ENCODE measurements at regions not wholly inside any gene's neighbourhood (a gene's known extent, or its start where the extent isn't known, plus 50 kb on each side); places are given as distances from the start of the nearest gene placed in this dataset.

DNA sequence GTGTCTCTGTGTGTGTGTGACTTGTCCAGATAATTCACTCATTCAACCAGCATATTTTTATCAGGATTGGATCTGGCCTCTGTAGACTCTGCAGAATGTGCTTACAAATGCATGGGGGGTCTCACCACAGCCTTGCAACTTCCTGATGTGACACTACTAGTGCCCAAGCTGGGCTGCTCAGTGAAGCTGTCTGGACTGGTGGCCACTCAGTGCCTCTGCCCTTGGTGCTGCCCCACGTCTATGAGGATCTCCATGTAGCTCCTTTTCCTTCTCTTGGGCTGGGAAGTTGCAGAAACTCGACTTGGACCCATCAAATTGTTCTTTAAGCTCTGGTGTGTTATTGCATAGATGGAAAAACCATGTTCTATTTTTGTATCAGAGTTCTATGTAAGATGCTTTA lies 75.8 kb downstream of the NRN1 start:
- TF ChIP-seq ARID4B (CRISPR knock-in tag; IDR thresholded peaks at IDR 0.05; ENCODE audit: borderline replicate concordance) (no peak), ZBTB21 (CRISPR knock-in tag; IDR thresholded peaks at IDR 0.05; ENCODE audit: borderline replicate concordance) (no peak), PREB (CRISPR knock-in tag; IDR thresholded peaks at IDR 0.05; ENCODE audit: borderline replicate concordance) (no peak), IRF1 (CRISPR knock-in tag; IDR thresholded peaks at IDR 0.05) (no peak), HMGXB4 (CRISPR knock-in tag; IDR thresholded peaks at IDR 0.05) (no peak), FOXP1 (CRISPR knock-in tag; IDR thresholded peaks at IDR 0.05; ENCODE audit: borderline replicate concordance) (no peak), ZNF423 (CRISPR knock-in tag; IDR thresholded peaks at IDR 0.05) (no peak)
- TF ChIP-seq, protein P1, sequence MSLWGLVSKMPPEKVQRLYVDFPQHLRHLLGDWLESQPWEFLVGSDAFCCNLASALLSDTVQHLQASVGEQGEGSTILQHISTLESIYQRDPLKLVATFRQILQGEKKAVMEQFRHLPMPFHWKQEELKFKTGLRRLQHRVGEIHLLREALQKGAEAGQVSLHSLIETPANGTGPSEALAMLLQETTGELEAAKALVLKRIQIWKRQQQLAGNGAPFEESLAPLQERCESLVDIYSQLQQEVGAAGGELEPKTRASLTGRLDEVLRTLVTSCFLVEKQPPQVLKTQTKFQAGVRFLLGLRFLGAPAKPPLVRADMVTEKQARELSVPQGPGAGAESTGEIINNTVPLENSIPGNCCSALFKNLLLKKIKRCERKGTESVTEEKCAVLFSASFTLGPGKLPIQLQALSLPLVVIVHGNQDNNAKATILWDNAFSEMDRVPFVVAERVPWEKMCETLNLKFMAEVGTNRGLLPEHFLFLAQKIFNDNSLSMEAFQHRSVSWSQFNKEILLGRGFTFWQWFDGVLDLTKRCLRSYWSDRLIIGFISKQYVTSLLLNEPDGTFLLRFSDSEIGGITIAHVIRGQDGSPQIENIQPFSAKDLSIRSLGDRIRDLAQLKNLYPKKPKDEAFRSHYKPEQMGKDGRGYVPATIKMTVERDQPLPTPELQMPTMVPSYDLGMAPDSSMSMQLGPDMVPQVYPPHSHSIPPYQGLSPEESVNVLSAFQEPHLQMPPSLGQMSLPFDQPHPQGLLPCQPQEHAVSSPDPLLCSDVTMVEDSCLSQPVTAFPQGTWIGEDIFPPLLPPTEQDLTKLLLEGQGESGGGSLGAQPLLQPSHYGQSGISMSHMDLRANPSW (CRISPR knock-in tag; conservative IDR thresholded peaks at IDR 0.05; ENCODE audit: low read depth): no peak
- peaks cover 10% of the 10 kb centered on the region for H3K4me1 Mint-ChIP-seq
- H3K36me3 Mint-ChIP-seq: 0 out of 2 replicates have a peak, but pooled peaks cover 9% of the 10 kb centered on the region
- POLR2A ChIA-PET: no interaction called here
- H3K9me3 Mint-ChIP-seq: peaks cover 36% of the 10 kb centered on the region
- CTCF ChIA-PET: no interaction called here
- ATAC-seq (no peak), DNase-seq (ENCODE audit: low spot score) (no peak)
- no peak overlapping the region for H3K27ac Mint-ChIP-seq
- H3K4me3 Mint-ChIP-seq: no peak overlapping the region
- H3K27me3 Mint-ChIP-seq (ENCODE audit: low read depth): peaks cover 8% of the 10 kb centered on the region

GRCh38 chr6:5930143-5930770 lies 76.5 kb downstream of the NRN1 start:
- TF ChIP-seq, protein P2, sequence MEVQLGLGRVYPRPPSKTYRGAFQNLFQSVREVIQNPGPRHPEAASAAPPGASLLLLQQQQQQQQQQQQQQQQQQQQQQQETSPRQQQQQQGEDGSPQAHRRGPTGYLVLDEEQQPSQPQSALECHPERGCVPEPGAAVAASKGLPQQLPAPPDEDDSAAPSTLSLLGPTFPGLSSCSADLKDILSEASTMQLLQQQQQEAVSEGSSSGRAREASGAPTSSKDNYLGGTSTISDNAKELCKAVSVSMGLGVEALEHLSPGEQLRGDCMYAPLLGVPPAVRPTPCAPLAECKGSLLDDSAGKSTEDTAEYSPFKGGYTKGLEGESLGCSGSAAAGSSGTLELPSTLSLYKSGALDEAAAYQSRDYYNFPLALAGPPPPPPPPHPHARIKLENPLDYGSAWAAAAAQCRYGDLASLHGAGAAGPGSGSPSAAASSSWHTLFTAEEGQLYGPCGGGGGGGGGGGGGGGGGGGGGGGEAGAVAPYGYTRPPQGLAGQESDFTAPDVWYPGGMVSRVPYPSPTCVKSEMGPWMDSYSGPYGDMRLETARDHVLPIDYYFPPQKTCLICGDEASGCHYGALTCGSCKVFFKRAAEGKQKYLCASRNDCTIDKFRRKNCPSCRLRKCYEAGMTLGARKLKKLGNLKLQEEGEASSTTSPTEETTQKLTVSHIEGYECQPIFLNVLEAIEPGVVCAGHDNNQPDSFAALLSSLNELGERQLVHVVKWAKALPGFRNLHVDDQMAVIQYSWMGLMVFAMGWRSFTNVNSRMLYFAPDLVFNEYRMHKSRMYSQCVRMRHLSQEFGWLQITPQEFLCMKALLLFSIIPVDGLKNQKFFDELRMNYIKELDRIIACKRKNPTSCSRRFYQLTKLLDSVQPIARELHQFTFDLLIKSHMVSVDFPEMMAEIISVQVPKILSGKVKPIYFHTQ (CRISPR knock-in tag; IDR thresholded peaks at IDR 0.05): no peak
- no peak for TF ChIP-seq ZNF317 (CRISPR knock-in tag; IDR thresholded peaks at IDR 0.05; ENCODE audit: borderline replicate concordance, low read depth)
- no peak for TF ChIP-seq CREM (CRISPR knock-in tag; IDR thresholded peaks at IDR 0.05)
- TF ChIP-seq, protein P3, sequence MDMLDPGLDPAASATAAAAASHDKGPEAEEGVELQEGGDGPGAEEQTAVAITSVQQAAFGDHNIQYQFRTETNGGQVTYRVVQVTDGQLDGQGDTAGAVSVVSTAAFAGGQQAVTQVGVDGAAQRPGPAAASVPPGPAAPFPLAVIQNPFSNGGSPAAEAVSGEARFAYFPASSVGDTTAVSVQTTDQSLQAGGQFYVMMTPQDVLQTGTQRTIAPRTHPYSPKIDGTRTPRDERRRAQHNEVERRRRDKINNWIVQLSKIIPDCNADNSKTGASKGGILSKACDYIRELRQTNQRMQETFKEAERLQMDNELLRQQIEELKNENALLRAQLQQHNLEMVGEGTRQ (CRISPR knock-in tag; IDR thresholded peaks at IDR 0.05): 0 out of 2 replicates have a peak, but pooled peaks have one; percentile 17
- no peak for TF ChIP-seq NFATC4 (CRISPR knock-in tag; IDR thresholded peaks at IDR 0.05)
- CTCF ChIA-PET: no interaction called here
- peaks cover 11% of the 10 kb centered on the region; the same call in 1 of the 2 replicates for H3K36me3 Mint-ChIP-seq
- no peak overlapping the region for H3K27ac Mint-ChIP-seq
- ATAC-seq (no peak; the same call in 1 of the 2 replicates), DNase-seq (ENCODE audit: low spot score) (no peak)
- H3K4me1 Mint-ChIP-seq: peaks cover 10% of the 10 kb centered on the region
- no peak overlapping the region for H3K4me3 Mint-ChIP-seq
- POLR2A ChIA-PET: interaction anchor here (1.0 kb wide), 1 partner anchor 11 kb away, joined by 3 read pairs; no protein-coding TSS in a partner anchor
- peaks cover 39% of the 10 kb centered on the region for H3K9me3 Mint-ChIP-seq
- H3K27me3 Mint-ChIP-seq (ENCODE audit: low read depth): peaks cover 9% of the 10 kb centered on the region

All from WTC11 (cell line).